Epithelial cell of prostate (primary cell): ENCODE measurements at regions not wholly inside any gene's neighbourhood (a gene's known extent, or its start where the extent isn't known, plus 50 kb on each side); places are given as distances from the start of the nearest gene placed in this dataset.
A peak's percentile ranks its signal among the peaks of the same experiment; 100 is the strongest.

Source experiments
- DNase-seq: peaks from one replicate; pipeline ENCODE4 v3.0.0-alpha.2; 2011; ENCODE audit warnings: low read depth, low spot score
- H3K27ac ChIP-seq: fragments of 450-650 bp; 2 replicates; pipeline ENCODE4 v1.5.1; 2017; ENCODE audit warnings: mild to moderate bottlenecking

DNA sequence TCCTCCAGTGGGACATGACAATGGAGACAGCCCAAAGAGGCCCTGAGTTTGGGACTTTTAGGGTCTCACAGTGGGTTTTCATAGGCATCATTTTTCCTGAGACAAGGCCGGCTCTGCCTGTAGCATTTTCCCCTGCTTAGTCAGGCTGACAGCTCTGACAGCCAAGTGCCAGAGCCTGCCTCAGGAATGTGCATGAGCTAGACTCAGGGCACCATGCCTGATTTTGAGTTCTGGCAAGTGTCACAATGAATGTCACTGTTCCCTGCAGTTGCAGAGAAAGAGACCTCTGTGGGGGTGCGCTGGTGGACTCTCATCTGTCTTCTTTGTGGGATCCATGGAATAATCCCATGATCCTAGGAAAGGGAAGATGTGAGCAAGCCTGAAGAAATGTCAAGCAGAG, 343.3 kb upstream of the TSPY4 start:
- no peak for DNase-seq
- no peak overlapping the region for H3K27ac ChIP-seq

DNA sequence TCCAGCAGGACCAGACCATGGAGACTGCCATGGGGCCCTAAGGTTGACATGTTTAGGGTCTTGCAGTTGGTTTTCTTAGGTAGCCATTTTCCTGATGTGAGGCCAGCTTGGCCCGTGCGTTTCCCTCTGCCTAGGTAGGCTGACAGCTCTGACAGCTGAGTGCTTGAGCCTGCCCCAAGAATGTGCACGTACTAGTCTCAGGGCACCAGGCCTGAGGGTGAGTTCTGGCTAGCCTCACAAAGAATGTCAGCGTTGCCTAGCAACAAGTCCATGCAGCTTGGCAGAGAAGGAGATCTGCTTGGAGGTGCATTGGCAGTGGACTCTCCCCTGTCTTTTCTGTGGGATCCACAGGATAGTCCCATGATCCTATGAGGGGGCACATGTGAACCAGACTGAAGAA, 336.0 kb upstream of the TSPY4 start:
- peak; percentile 43 for DNase-seq
- no peak overlapping the region for H3K27ac ChIP-seq

DNA sequence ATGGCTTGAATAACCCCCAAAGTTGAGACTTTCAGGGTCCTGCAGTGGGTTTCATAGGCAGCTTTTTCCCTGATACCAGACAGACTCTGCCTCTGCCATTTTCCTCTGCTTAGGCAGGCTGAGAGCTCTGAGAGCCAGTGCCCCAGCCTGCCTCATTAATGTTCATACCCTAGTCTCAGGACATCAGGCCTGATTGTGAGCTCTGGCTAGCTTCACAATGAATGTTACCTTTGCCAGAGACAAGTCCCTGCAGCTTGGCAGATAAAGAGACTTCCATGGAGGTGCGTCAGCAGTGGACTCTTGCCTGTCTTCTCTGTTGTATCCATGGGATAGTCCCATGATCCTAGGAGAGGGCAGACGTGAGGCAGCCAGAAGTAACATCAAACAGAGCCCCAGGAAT, 333.5 kb upstream of the TSPY4 start:
- no peak for DNase-seq
- H3K27ac ChIP-seq: no peak overlapping the region

DNA sequence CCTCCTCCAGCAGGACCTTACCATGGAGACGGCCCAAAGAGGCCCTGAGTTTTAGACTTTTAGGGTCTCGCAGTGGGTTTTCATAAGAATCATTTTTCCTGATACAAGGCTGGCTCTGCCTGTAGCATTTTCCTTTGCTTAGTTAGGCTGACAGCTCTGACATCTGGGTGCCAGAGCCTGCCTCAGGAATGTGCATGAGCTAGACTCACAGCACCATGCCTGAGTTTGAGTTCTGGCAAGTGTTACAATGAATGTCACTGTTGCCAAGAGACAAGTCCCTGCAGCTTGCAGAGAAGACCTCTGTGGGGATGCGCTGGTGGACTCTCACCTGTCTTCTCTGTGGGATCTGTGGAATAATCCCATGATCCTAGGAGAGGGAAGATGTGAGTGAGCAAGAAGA, 328.6 kb upstream of the TSPY4 start:
- H3K27ac ChIP-seq: no peak overlapping the region
- DNase-seq: no peak

DNA sequence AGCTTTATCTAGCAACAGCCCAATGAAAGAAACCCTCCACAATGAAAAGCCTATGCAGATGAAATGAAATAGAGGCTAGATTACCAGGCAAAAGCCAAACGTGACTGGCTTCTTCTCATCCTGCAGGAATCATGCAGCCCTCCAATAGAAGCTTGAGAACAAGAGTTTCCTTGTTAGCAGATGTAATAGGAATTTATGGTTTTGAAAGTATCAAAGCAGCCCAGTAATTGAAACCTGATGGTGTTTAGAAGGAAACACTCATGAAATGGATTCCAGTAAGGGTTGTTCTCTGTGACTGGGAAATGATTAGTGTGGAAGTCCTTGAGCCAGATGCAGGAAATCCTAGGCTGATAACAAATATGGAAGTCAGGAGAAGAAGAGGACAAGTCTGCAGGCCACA, 320.3 kb upstream of the TSPY4 start:
- no peak for DNase-seq
- no peak overlapping the region for H3K27ac ChIP-seq

DNA sequence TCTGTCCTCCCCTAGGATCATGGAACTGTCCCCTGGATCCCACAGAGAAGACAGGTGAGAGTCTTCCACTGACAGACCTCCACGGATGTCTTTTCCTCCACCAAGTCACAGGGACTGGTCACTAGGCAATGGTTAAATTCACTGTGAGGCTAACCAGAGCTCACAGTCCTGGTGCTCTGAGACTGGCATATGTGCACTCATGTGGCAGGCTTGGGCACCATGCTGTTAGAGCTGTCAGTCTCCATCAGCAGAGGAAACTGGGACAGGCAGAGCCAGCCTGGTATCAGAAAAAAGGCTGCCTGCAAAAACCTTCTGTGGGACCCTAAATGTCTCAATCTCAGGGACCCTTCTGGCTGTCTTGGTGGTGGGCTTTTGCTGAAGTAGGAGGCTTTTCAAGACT, 318.9 kb upstream of the TSPY4 start:
- no peak overlapping the region for H3K27ac ChIP-seq

DNA sequence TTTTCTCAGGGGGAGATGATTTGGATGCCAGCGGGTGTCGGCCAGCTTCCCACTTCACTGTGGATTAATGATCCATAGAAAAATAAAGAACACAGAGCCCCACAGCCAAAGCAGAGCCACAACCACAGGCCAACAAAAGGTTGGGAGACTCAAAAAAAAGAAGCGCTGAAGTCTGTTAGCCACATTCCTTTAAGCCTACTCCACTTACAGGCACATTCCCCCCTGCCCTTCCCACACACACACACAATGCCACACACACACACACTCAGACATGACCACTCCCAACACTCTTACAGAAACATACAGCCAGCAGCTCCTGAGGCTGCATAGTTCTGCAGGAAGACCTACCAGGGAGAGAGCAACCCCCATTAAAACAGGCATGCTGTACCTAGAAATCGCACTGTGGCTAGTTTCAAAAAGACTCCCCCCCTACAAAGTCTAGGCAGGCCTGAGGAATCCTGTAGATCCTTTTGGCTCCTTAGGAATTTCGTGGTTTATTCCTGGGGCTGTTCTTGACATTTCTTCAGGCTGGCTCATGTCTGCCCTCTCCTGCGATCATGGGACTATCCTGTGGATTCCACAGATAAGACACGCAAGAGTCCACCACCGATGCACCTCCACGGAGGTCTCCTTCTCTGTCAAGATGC, 309.4 kb upstream of the TSPY4 start:
- no peak for DNase-seq
- no peak overlapping the region for H3K27ac ChIP-seq

More for the DNA sequence above, 318.9 kb upstream of the TSPY4 start:
- DNase-seq: no peak

DNA sequence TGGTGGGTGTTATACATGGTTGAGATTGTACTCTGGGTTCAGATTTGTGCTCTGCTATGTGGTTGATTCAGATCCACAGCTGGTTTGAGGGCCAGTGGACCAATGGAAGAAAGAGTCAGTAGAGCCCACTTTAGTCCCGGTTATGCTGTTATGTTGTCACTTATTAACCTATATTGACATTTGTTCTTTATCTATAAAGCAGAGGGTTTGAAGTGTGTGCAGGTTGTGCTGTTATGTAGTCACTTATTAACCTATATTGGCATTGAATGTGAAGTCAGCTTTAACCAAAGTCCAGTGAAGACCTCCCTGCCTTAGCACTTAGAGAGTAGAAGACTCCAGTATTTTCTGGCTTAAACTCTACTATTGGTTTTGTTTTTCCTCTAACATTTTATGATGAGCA, 307.3 kb upstream of the TSPY4 start:
- no peak overlapping the region for H3K27ac ChIP-seq
- no peak for DNase-seq

DNA sequence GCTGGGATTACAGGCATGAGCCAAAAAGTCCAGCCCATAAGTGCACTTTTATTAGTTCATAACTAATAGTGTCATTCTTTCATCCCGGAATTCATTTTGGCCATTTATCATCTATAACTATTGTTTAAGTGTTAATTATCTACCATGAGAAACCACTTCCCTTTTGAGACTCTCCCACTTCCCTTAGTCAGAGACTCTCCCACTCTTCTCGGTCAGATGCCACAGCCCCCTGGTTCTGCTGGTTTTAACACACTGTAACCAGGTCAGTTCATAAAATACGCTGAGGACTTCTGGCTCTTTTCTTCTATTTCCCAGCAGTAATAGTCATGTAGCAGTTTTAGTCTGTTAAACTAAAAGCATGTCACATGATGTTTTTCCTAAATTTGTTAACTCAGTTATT, 303.0 kb upstream of the TSPY4 start:
- DNase-seq: no peak
- no peak overlapping the region for H3K27ac ChIP-seq

DNA sequence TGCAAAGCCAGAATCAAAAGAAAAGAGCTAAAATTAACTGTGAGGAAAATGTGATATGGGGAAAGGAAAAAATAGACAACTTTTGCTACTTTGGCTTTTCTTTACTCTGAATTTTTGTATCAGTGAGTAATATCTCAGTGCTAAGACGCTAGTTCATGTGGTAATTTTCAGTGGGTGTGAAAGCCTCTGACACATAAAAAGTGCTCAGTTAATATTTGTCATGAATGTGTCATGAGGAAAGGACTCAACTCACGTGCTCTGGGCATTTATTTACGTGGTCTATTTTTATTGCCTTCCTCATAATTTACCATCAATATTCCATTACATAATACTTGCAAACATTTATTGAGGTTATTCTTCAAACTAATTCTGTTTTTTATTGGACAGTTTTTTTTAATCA, 302.0 kb upstream of the TSPY4 start:
- no peak overlapping the region for H3K27ac ChIP-seq
- DNase-seq: peak; percentile 0

DNA sequence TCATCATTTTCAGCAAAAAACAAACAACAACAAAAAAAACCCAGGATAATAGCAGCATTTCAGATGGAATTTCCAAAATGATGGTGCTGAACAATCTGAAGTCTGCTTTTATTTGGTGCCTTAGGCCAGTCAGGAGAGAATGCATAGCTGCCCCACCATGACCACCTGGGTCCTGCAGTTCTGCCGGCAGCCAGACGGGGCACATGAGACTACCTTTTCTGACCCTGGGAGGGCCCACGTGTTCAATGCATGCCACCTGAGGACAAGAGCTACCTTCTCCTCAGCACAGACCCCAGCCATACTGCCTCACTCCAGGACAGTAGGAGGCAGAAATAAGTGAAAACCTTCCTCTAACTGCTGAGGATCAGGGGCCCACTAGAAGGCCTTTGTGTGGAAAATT, 295.8 kb upstream of the TSPY4 start:
- no peak for DNase-seq
- peak overlapping the region; percentile 51 for H3K27ac ChIP-seq
